Prostate gland (tissue), 2 donors: ENCODE measurements at regions not wholly inside any gene's neighbourhood (a gene's known extent, or its start where the extent isn't known, plus 50 kb on each side); places are given as distances from the start of the nearest gene placed in this dataset.

Experiments used
- POLR2A ChIP-seq: fragments of 450-650 bp; IDR thresholded peaks from one replicate; pipeline ENCODE4 v1.6.1; 2016; ENCODE audit warnings: antibody characterized with exemption, mild to moderate bottlenecking
- TF ChIP-seq, protein P1 (sequence below), 4 experiments: fragments of 200-600 bp in 2 of 4; fragments of 450-650 bp in 2 of 4; sonication (generic) in 2 of 4; IDR thresholded peaks; 1 replicate in 3 of 4; 2 replicates in 1 of 4; pipeline ENCODE4 v1.5.1; 2016 to 2019; ENCODE audit warnings: antibody characterized with exemption in 4 of 4, mild to moderate bottlenecking in 2 of 4, moderate library complexity in 2 of 4

DNA sequence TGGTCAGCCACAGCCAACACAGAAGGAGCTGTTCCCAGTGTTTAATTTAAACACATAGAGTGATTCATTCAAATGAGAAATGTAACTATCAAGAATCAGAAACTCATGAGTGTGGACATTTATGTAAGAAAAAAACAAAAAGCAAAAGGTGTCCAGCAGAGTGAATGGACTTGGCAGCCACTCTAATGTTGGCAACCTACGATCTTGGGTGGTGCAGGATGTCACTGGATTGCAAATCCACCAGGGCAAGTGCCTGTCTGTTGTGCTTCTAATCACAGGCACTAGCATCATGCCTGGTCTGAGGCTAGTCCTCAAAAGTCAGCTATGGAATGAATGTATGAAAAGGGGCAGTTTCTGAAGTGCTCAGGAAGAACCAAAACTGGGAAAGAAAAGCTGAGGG lies 277.7 kb upstream of the CLNK start:
- TF ChIP-seq, protein P1, sequence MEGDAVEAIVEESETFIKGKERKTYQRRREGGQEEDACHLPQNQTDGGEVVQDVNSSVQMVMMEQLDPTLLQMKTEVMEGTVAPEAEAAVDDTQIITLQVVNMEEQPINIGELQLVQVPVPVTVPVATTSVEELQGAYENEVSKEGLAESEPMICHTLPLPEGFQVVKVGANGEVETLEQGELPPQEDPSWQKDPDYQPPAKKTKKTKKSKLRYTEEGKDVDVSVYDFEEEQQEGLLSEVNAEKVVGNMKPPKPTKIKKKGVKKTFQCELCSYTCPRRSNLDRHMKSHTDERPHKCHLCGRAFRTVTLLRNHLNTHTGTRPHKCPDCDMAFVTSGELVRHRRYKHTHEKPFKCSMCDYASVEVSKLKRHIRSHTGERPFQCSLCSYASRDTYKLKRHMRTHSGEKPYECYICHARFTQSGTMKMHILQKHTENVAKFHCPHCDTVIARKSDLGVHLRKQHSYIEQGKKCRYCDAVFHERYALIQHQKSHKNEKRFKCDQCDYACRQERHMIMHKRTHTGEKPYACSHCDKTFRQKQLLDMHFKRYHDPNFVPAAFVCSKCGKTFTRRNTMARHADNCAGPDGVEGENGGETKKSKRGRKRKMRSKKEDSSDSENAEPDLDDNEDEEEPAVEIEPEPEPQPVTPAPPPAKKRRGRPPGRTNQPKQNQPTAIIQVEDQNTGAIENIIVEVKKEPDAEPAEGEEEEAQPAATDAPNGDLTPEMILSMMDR (IDR thresholded peaks at IDR 0.05) = no peak
- no peak for TF ChIP-seq POLR2A
